SJCRH30 (cell line): ENCODE measurements at regions not wholly inside any gene's neighbourhood (a gene's known extent, or its start where the extent isn't known, plus 50 kb on each side); places are given as distances from the start of the nearest gene placed in this dataset.
"Not testable (repeated sequence)": the region's sequence is repeated elsewhere in the genome, so short reads cannot be mapped to it uniquely, and the experiment has no call there.

Experiments used
- DNase-seq, 2 experiments: peaks; one replicate each; pipeline ENCODE4 v3.0.0-alpha.2; 2015 to 2020
- H3K27ac ChIP-seq: fragments of 250-450 bp; sonication (Bioruptor Pico); 2 replicates; pipeline ENCODE4 v1.5.1; 2020; ENCODE audit warnings: mild to moderate bottlenecking, moderate library complexity
- H3K27me3 ChIP-seq: fragments of 250-450 bp; sonication (Bioruptor Pico); 2 replicates; pipeline ENCODE4 v1.5.1; 2020; ENCODE audit warnings: mild to moderate bottlenecking, moderate library complexity
- H3K36me3 ChIP-seq: fragments of 250-450 bp; sonication (Bioruptor Pico); 2 replicates; pipeline ENCODE4 v1.5.1; 2020; ENCODE audit warnings: mild to moderate bottlenecking, moderate library complexity
- H3K4me1 ChIP-seq: fragments of 250-450 bp; sonication (Bioruptor Pico); 2 replicates; pipeline ENCODE4 v1.5.1; 2020; ENCODE audit warnings: mild to moderate bottlenecking, moderate library complexity
- H3K4me3 ChIP-seq: fragments of 250-450 bp; sonication (Bioruptor Pico); 2 replicates; pipeline ENCODE4 v1.5.1; 2020; ENCODE audit warnings: mild to moderate bottlenecking, moderate library complexity
- H3K9me3 ChIP-seq: fragments of 250-450 bp; sonication (Bioruptor Pico); replicated peaks from 2 replicates; pipeline ENCODE4 v1.5.1; 2020; ENCODE audit warnings: mild to moderate bottlenecking, moderate library complexity

GRCh38 chr1:157400766-157401165, 151.5 kb downstream of the FCRL5 start:
- H3K27me3 ChIP-seq, result peaks cover 5% of the 10 kb centered on the region; the same call in 1 of the 2 replicates
- H3K4me1 ChIP-seq, result no peaks in the 10 kb centered on the region
- H3K4me3 ChIP-seq, result no peak overlapping the region
- H3K9me3 ChIP-seq, result no peaks in the 10 kb centered on the region
- H3K36me3 ChIP-seq, result no peaks in the 10 kb centered on the region
- H3K27ac ChIP-seq, result no peak overlapping the region
- DNase-seq, result no peak

- Histone ChIP-seq H3K27me3 (peaks cover 3% of the 10 kb centered on the region; the same call in 1 of the 2 replicates), H3K27ac (no peak overlapping the region), H3K9me3 (no peaks in the 10 kb centered on the region), H3K4me3 (no peak overlapping the region), H3K4me1 (no peaks in the 10 kb centered on the region), H3K36me3 (no peaks in the 10 kb centered on the region)
- no peak for DNase-seq
These were observed 152.3 kb downstream of the FCRL5 start for GRCh38 chr1:157399984-157400382.

GRCh38 chr1:157399343-157399983, 152.9 kb downstream of the FCRL5 start:
- Histone ChIP-seq H3K4me1 (no peaks in the 10 kb centered on the region), H3K9me3 (no peaks in the 10 kb centered on the region), H3K36me3 (no peaks in the 10 kb centered on the region), H3K27me3 (peaks cover 3% of the 10 kb centered on the region; the same call in 1 of the 2 replicates), H3K4me3 (no peak overlapping the region), H3K27ac (no peak overlapping the region)
- no peak for DNase-seq

- H3K4me3 ChIP-seq, result no peak overlapping the region
- no peaks in the 10 kb centered on the region for H3K9me3 ChIP-seq
- no peaks in the 10 kb centered on the region for H3K4me1 ChIP-seq
- no peak for DNase-seq
- H3K27me3 ChIP-seq, result no peaks in the 10 kb centered on the region; the same call in 1 of the 2 replicates
- no peaks in the 10 kb centered on the region for H3K36me3 ChIP-seq
- H3K27ac ChIP-seq, result no peak overlapping the region
These were observed 161.7 kb downstream of the FCRL5 start for GRCh38 chr1:157390651-157391050.

- no peak overlapping the region for H3K4me3 ChIP-seq
- no peaks in the 10 kb centered on the region; the same call in 1 of the 2 replicates for H3K27me3 ChIP-seq
- no peaks in the 10 kb centered on the region for H3K36me3 ChIP-seq
- H3K27ac ChIP-seq, result no peak overlapping the region
- no peaks in the 10 kb centered on the region for H3K9me3 ChIP-seq
- H3K4me1 ChIP-seq, result no peaks in the 10 kb centered on the region
- DNase-seq, result no peak
These were observed 164.3 kb downstream of the FCRL5 start for GRCh38 chr1:157388057-157388456.

- H3K4me1 ChIP-seq, result no peaks in the 10 kb centered on the region
- no peak for DNase-seq
- no peaks in the 10 kb centered on the region for H3K27me3 ChIP-seq
- no peaks in the 10 kb centered on the region for H3K9me3 ChIP-seq
- H3K27ac ChIP-seq, result no peak overlapping the region
- no peak overlapping the region for H3K4me3 ChIP-seq
- H3K36me3 ChIP-seq, result no peaks in the 10 kb centered on the region
These were observed 168.1 kb downstream of the FCRL5 start for GRCh38 chr1:157384258-157384657.

- DNase-seq, result no peak
- Histone ChIP-seq H3K4me1 (no peaks in the 10 kb centered on the region), H3K9me3 (no peaks in the 10 kb centered on the region), H3K27ac (no peak overlapping the region), H3K36me3 (no peaks in the 10 kb centered on the region), H3K27me3 (no peaks in the 10 kb centered on the region), H3K4me3 (no peak overlapping the region)
These were observed 170.0 kb downstream of the FCRL5 start for GRCh38 chr1:157382351-157382750.

- H3K4me1 ChIP-seq, result no peaks in the 10 kb centered on the region
- DNase-seq, result no peak
- no peaks in the 10 kb centered on the region for H3K36me3 ChIP-seq
- H3K9me3 ChIP-seq, result no peaks in the 10 kb centered on the region
- no peak overlapping the region for H3K4me3 ChIP-seq
- no peak overlapping the region for H3K27ac ChIP-seq
- H3K27me3 ChIP-seq, result no peaks in the 10 kb centered on the region
These were observed 171.8 kb downstream of the FCRL5 start for GRCh38 chr1:157380523-157380922.

- not testable (repeated sequence) for H3K36me3 ChIP-seq, H3K4me1 ChIP-seq, H3K27ac ChIP-seq, H3K9me3 ChIP-seq, H3K4me3 ChIP-seq, H3K27me3 ChIP-seq
- DNase-seq, result peak; percentile 33 to 59
These were observed 175.0 kb downstream of the FCRL5 start for GRCh38 chr1:157377280-157377713.

- H3K36me3 ChIP-seq, result no peaks in the 10 kb centered on the region
- no peak for DNase-seq
- H3K9me3 ChIP-seq, result no peaks in the 10 kb centered on the region
- no peaks in the 10 kb centered on the region for H3K4me1 ChIP-seq
- no peak overlapping the region for H3K4me3 ChIP-seq
- H3K27ac ChIP-seq, result no peak overlapping the region
- H3K27me3 ChIP-seq, result no peaks in the 10 kb centered on the region
These were observed 175.6 kb downstream of the FCRL5 start for GRCh38 chr1:157376681-157377080.

- not testable (repeated sequence) for H3K27me3 ChIP-seq, H3K27ac ChIP-seq, H3K4me3 ChIP-seq, H3K9me3 ChIP-seq, H3K36me3 ChIP-seq, H3K4me1 ChIP-seq, DNase-seq
These were observed 180.0 kb downstream of the FCRL5 start for GRCh38 chr1:157372311-157372710.

GRCh38 chr1:157371826-157372225, 180.5 kb downstream of the FCRL5 start:
- Histone ChIP-seq H3K4me1 (no peaks in the 10 kb centered on the region), H3K36me3 (no peaks in the 10 kb centered on the region), H3K4me3 (no peak overlapping the region), H3K9me3 (no peaks in the 10 kb centered on the region), H3K27ac (no peak overlapping the region), H3K27me3 (no peaks in the 10 kb centered on the region; the same call in 1 of the 2 replicates)
- DNase-seq, result no peak

- H3K4me3 ChIP-seq, result no peak overlapping the region
- H3K9me3 ChIP-seq, result no peaks in the 10 kb centered on the region
- no peak overlapping the region for H3K27ac ChIP-seq
These were observed 181.1 kb downstream of the FCRL5 start for GRCh38 chr1:157371221-157371620.

GRCh38 chr1:157370698-157371097, 181.6 kb downstream of the FCRL5 start:
- Histone ChIP-seq H3K36me3 (no peaks in the 10 kb centered on the region), H3K4me3 (no peak overlapping the region), H3K9me3 (no peaks in the 10 kb centered on the region), H3K27me3 (no peaks in the 10 kb centered on the region; the same call in 1 of the 2 replicates), H3K4me1 (no peaks in the 10 kb centered on the region), H3K27ac (no peak overlapping the region)
- DNase-seq, result no peak

More at GRCh38 chr1:157371221-157371620, 181.1 kb downstream of the FCRL5 start:
- no peak for DNase-seq
- Histone ChIP-seq H3K27me3 (no peaks in the 10 kb centered on the region; the same call in 1 of the 2 replicates), H3K4me1 (no peaks in the 10 kb centered on the region), H3K36me3 (no peaks in the 10 kb centered on the region)

GRCh38 chr1:157369808-157370521, 182.3 kb downstream of the FCRL5 start:
- Histone ChIP-seq H3K4me1 (no peaks in the 10 kb centered on the region), H3K36me3 (no peaks in the 10 kb centered on the region), H3K27me3 (no peaks in the 10 kb centered on the region; the same call in 1 of the 2 replicates), H3K4me3 (no peak overlapping the region), H3K27ac (no peak overlapping the region), H3K9me3 (no peaks in the 10 kb centered on the region)
- peak; percentile 15 to 68 for DNase-seq
